ENCODE measurements at regions not wholly inside any gene's neighbourhood (a gene's known extent, or its start where the extent isn't known, plus 50 kb on each side); places are given as distances from the start of the nearest gene placed in this dataset.

- no peaks in the 10 kb centered on the region for H4K20me1 ChIP-seq (ENCODE audit: insufficient read depth, low read length)
- no peak for TF ChIP-seq EZH2phosphoT487 (IDR thresholded peaks at IDR 0.05; ENCODE audit: low read depth)
- TF ChIP-seq, protein P1, sequence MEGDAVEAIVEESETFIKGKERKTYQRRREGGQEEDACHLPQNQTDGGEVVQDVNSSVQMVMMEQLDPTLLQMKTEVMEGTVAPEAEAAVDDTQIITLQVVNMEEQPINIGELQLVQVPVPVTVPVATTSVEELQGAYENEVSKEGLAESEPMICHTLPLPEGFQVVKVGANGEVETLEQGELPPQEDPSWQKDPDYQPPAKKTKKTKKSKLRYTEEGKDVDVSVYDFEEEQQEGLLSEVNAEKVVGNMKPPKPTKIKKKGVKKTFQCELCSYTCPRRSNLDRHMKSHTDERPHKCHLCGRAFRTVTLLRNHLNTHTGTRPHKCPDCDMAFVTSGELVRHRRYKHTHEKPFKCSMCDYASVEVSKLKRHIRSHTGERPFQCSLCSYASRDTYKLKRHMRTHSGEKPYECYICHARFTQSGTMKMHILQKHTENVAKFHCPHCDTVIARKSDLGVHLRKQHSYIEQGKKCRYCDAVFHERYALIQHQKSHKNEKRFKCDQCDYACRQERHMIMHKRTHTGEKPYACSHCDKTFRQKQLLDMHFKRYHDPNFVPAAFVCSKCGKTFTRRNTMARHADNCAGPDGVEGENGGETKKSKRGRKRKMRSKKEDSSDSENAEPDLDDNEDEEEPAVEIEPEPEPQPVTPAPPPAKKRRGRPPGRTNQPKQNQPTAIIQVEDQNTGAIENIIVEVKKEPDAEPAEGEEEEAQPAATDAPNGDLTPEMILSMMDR (IDR thresholded peaks at IDR 0.05; ENCODE audit: low read depth, low read length): no peak
- no peaks in the 10 kb centered on the region for H3K9me3 ChIP-seq (ENCODE audit: insufficient read depth, low read length)
- H3K27me3 ChIP-seq (ENCODE audit: low read depth, low read length): no peaks in the 10 kb centered on the region
- H3K79me2 ChIP-seq (ENCODE audit: low read length): no peaks in the 10 kb centered on the region
- H3K9ac ChIP-seq (ENCODE audit: low read length): no peak overlapping the region
- H3K36me3 ChIP-seq (replicated peaks; ENCODE audit: low read depth, low read length): no peaks in the 10 kb centered on the region
- H2AFZ ChIP-seq (ENCODE audit: low read depth, low read length): no peak overlapping the region
- no peak overlapping the region for H3K4me3 ChIP-seq (ENCODE audit: low read length)
- peaks cover 5% of the 10 kb centered on the region for H3K4me1 ChIP-seq (ENCODE audit: low read length)
- H3K4me2 ChIP-seq (ENCODE audit: low read length): no peak overlapping the region
- no peak overlapping the region for H3K27ac ChIP-seq (ENCODE audit: low read length)
These were observed 428.4 kb upstream of the DCC start for GRCh38 chr18:51911584-51911983.

DNA sequence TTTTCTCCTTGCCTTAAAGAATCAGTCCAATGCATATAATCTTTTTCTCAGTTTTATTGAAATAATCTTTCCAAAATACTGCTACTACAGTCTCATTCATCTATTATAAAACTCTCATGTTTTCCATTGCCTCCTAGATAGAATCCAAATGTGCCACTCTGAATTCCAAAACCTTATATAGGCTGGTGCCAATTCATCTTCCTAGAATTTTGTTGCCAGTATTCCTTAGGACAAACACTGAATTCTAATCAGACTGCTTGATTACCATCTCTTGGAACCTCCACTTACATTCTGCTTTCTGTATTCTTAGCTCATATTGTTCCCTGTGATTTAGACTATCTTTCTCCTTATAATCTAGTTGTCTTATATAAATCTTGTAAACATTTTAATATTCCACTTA, 427.6 kb upstream of the DCC start:
- H4K20me1 ChIP-seq (ENCODE audit: insufficient read depth, low read length): no peaks in the 10 kb centered on the region
- H3K4me3 ChIP-seq (ENCODE audit: low read length): no peak overlapping the region
- H3K27me3 ChIP-seq (ENCODE audit: low read depth, low read length): no peaks in the 10 kb centered on the region

GRCh38 chr18:51915176-51915575, 424.8 kb upstream of the DCC start:
- Histone ChIP-seq H4K20me1 (ENCODE audit: insufficient read depth, low read length) (no peaks in the 10 kb centered on the region), H3K9ac (ENCODE audit: low read length) (no peak overlapping the region), H3K9me3 (ENCODE audit: insufficient read depth, low read length) (no peaks in the 10 kb centered on the region), H3K27me3 (ENCODE audit: low read depth, low read length) (no peaks in the 10 kb centered on the region), H3K4me3 (ENCODE audit: low read length) (no peak overlapping the region), H3K4me2 (ENCODE audit: low read length) (no peak overlapping the region), H3K27ac (ENCODE audit: low read length) (no peak overlapping the region), H3K79me2 (ENCODE audit: low read length) (no peaks in the 10 kb centered on the region), H2AFZ (ENCODE audit: low read depth, low read length) (no peak overlapping the region), H3K4me1 (ENCODE audit: low read length) (no peaks in the 10 kb centered on the region), H3K36me3 (replicated peaks; ENCODE audit: low read depth, low read length) (no peaks in the 10 kb centered on the region)
- TF ChIP-seq, protein P1 (IDR thresholded peaks at IDR 0.05; ENCODE audit: low read depth, low read length): no peak
- no peak for TF ChIP-seq EZH2phosphoT487 (IDR thresholded peaks at IDR 0.05; ENCODE audit: low read depth)

More for the DNA sequence above, 427.6 kb upstream of the DCC start:
- Histone ChIP-seq H3K9me3 (ENCODE audit: insufficient read depth, low read length) (no peaks in the 10 kb centered on the region), H3K36me3 (replicated peaks; ENCODE audit: low read depth, low read length) (no peaks in the 10 kb centered on the region), H3K27ac (ENCODE audit: low read length) (no peak overlapping the region), H2AFZ (ENCODE audit: low read depth, low read length) (no peak overlapping the region), H3K9ac (ENCODE audit: low read length) (no peak overlapping the region), H3K4me2 (ENCODE audit: low read length) (no peak overlapping the region), H3K4me1 (ENCODE audit: low read length) (peaks cover 5% of the 10 kb centered on the region), H3K79me2 (ENCODE audit: low read length) (no peaks in the 10 kb centered on the region)
- TF ChIP-seq EZH2phosphoT487 (IDR thresholded peaks at IDR 0.05; ENCODE audit: low read depth): no peak
- TF ChIP-seq, protein P1 (IDR thresholded peaks at IDR 0.05; ENCODE audit: low read depth, low read length): no peak

- Histone ChIP-seq H3K9ac (ENCODE audit: low read length) (no peak overlapping the region), H3K4me3 (ENCODE audit: low read length) (no peak overlapping the region), H3K4me1 (ENCODE audit: low read length) (no peaks in the 10 kb centered on the region), H3K4me2 (ENCODE audit: low read length) (no peak overlapping the region), H2AFZ (ENCODE audit: low read depth, low read length) (no peak overlapping the region), H3K27ac (ENCODE audit: low read length) (no peak overlapping the region), H3K27me3 (ENCODE audit: low read depth, low read length) (no peaks in the 10 kb centered on the region), H3K36me3 (replicated peaks; ENCODE audit: low read depth, low read length) (peaks cover 6% of the 10 kb centered on the region), H3K79me2 (ENCODE audit: low read length) (no peaks in the 10 kb centered on the region), H4K20me1 (ENCODE audit: insufficient read depth, low read length) (no peaks in the 10 kb centered on the region), H3K9me3 (ENCODE audit: insufficient read depth, low read length) (peaks cover 15% of the 10 kb centered on the region)
- TF ChIP-seq EZH2phosphoT487 (IDR thresholded peaks at IDR 0.05; ENCODE audit: low read depth): no peak
- TF ChIP-seq, protein P1 (IDR thresholded peaks at IDR 0.05; ENCODE audit: low read depth, low read length): no peak
These were observed 418.1 kb upstream of the DCC start for GRCh38 chr18:51921862-51922261.
